DOHH2 (cell line): ENCODE measurements at regions not wholly inside any gene's neighbourhood (a gene's known extent, or its start where the extent isn't known, plus 50 kb on each side); places are given as distances from the start of the nearest gene placed in this dataset.

ENCODE experiments used
- H3F3A ChIP-seq: fragments of 200-600 bp; sonication (generic), shearing (Covaris generic); 2 replicates; pipeline ENCODE4 v1.6.0; 2016; ENCODE audit warnings: antibody characterized with exemption, mild to moderate bottlenecking; ENCODE audit not compliant: control insufficient read depth, insufficient read depth
- H3K27ac ChIP-seq: fragments of 200-600 bp; sonication (generic); 2 replicates; pipeline ENCODE4 v1.5.1; 2014; ENCODE audit warnings: low read depth, mild to moderate bottlenecking, low read length, moderate library complexity
- H3K27me3 ChIP-seq: fragments of 200-600 bp; sonication (generic); 2 replicates; pipeline ENCODE4 v1.6.1; 2014; ENCODE audit warnings: mild to moderate bottlenecking, low read length, mixed read lengths; ENCODE audit not compliant: control insufficient read depth
- H3K36me3 ChIP-seq: fragments of 200-600 bp; sonication (generic); 2 replicates; pipeline ENCODE4 v1.6.1; 2014; ENCODE audit warnings: mild to moderate bottlenecking, low read length, moderate library complexity, mixed read lengths; ENCODE audit not compliant: control insufficient read depth
- H3K4me1 ChIP-seq: fragments of 200-600 bp; sonication (generic); 2 replicates; pipeline ENCODE4 v1.6.1; 2014; ENCODE audit warnings: mild to moderate bottlenecking, low read length, mixed read lengths; ENCODE audit not compliant: control insufficient read depth
- H3K4me2 ChIP-seq: fragments of 200-600 bp; sonication (generic); 2 replicates; pipeline ENCODE4 v1.6.0; 2014; ENCODE audit warnings: mild to moderate bottlenecking, low read length, moderate library complexity
- H3K4me3 ChIP-seq: fragments of 200-600 bp; sonication (generic); 2 replicates; pipeline ENCODE4 v1.5.1; 2014; ENCODE audit warnings: mild to moderate bottlenecking, low read length, mixed read lengths
- H3K79me2 ChIP-seq: fragments of 200-600 bp; sonication (generic); 2 replicates; pipeline ENCODE4 v1.6.1; 2014; ENCODE audit warnings: mild to moderate bottlenecking, low read length, mixed read lengths; ENCODE audit not compliant: control insufficient read depth
- H3K9me2 ChIP-seq: fragments of 200-600 bp; sonication (generic); replicated peaks from 2 replicates; pipeline ENCODE4 v1.6.1; 2014; ENCODE audit warnings: mild to moderate bottlenecking, low read length, mixed read lengths; ENCODE audit not compliant: control insufficient read depth
- H3K9me3 ChIP-seq: fragments of 200-600 bp; sonication (generic); 2 replicates; pipeline ENCODE4 v1.6.1; 2014; ENCODE audit warnings: antibody characterized with exemption, low read length, mixed read lengths; ENCODE audit not compliant: control insufficient read depth, insufficient read depth
- H4K20me1 ChIP-seq: fragments of 200-600 bp; sonication (generic); 2 replicates; pipeline ENCODE4 v1.6.0; 2014; ENCODE audit warnings: low read depth, mild to moderate bottlenecking, antibody characterized with exemption, low read length, moderate library complexity; ENCODE audit not compliant: control insufficient read depth, insufficient read depth
- CTCF ChIP-seq: fragments of 200-600 bp; sonication (generic); IDR thresholded peaks from one replicate; pipeline ENCODE4 v1.5.1; 2014; ENCODE audit warnings: antibody characterized with exemption, mild to moderate bottlenecking, low read depth, low read length; ENCODE audit not compliant: poor library complexity, severe bottlenecking
- EZH2phosphoT487 ChIP-seq: fragments of 200-600 bp; sonication (generic); IDR thresholded peaks from 2 replicates; pipeline ENCODE4 v1.6.1; 2017; ENCODE audit warnings: borderline replicate concordance, mild to moderate bottlenecking, antibody characterized with exemption, low read length, moderate library complexity, mixed read lengths

GRCh38 chr11:25515576-25515975 lies 816.4 kb upstream of the ANO3 start:
- H4K20me1 ChIP-seq, result no peaks in the 10 kb centered on the region
- H3K9me3 ChIP-seq, result no peaks in the 10 kb centered on the region
- H3K4me2 ChIP-seq, result no peak overlapping the region
- H3K79me2 ChIP-seq, result no peaks in the 10 kb centered on the region
- no peaks in the 10 kb centered on the region for H3K36me3 ChIP-seq
- H3K4me3 ChIP-seq, result no peak overlapping the region
- H3K27me3 ChIP-seq, result no peaks in the 10 kb centered on the region
- H3F3A ChIP-seq, result no peaks in the 10 kb centered on the region
- TF ChIP-seq CTCF (no peak), EZH2phosphoT487 (no peak)
- H3K4me1 ChIP-seq, result no peaks in the 10 kb centered on the region
- H3K9me2 ChIP-seq, result no peaks in the 10 kb centered on the region
- no peak overlapping the region for H3K27ac ChIP-seq

GRCh38 chr11:25520459-25520858 lies 811.5 kb upstream of the ANO3 start:
- Histone ChIP-seq H3K27ac (no peak overlapping the region), H3K4me3 (no peak overlapping the region), H3K36me3 (no peaks in the 10 kb centered on the region), H4K20me1 (no peaks in the 10 kb centered on the region), H3K79me2 (no peaks in the 10 kb centered on the region), H3K9me3 (no peaks in the 10 kb centered on the region), H3K4me1 (no peaks in the 10 kb centered on the region), H3K4me2 (no peak overlapping the region), H3K9me2 (no peaks in the 10 kb centered on the region), H3F3A (no peaks in the 10 kb centered on the region), H3K27me3 (no peaks in the 10 kb centered on the region)
- TF ChIP-seq CTCF (no peak), EZH2phosphoT487 (no peak)

GRCh38 chr11:25527841-25528240 lies 804.1 kb upstream of the ANO3 start:
- H4K20me1 ChIP-seq, result no peaks in the 10 kb centered on the region
- H3F3A ChIP-seq, result no peaks in the 10 kb centered on the region
- no peaks in the 10 kb centered on the region for H3K4me1 ChIP-seq
- no peak for TF ChIP-seq CTCF
- TF ChIP-seq EZH2phosphoT487, result no peak
- H3K36me3 ChIP-seq, result no peaks in the 10 kb centered on the region
- H3K27ac ChIP-seq, result no peak overlapping the region
- H3K4me3 ChIP-seq, result no peak overlapping the region
- H3K79me2 ChIP-seq, result no peaks in the 10 kb centered on the region
- no peaks in the 10 kb centered on the region for H3K27me3 ChIP-seq
- H3K9me2 ChIP-seq, result no peaks in the 10 kb centered on the region
- H3K4me2 ChIP-seq, result no peak overlapping the region
- H3K9me3 ChIP-seq, result no peaks in the 10 kb centered on the region

GRCh38 chr11:25529572-25529971 lies 802.4 kb upstream of the ANO3 start:
- Histone ChIP-seq H4K20me1 (no peaks in the 10 kb centered on the region), H3K9me3 (no peaks in the 10 kb centered on the region), H3K27me3 (no peaks in the 10 kb centered on the region), H3K36me3 (no peaks in the 10 kb centered on the region), H3K4me3 (no peak overlapping the region), H3K79me2 (no peaks in the 10 kb centered on the region), H3F3A (no peaks in the 10 kb centered on the region), H3K4me1 (no peaks in the 10 kb centered on the region), H3K9me2 (no peaks in the 10 kb centered on the region), H3K27ac (no peak overlapping the region), H3K4me2 (no peak overlapping the region)
- TF ChIP-seq EZH2phosphoT487 (no peak), CTCF (no peak)
